Astrocyte (in vitro differentiated cells and primary cell): ENCODE measurements at regions not wholly inside any gene's neighbourhood (a gene's known extent, or its start where the extent isn't known, plus 50 kb on each side); places are given as distances from the start of the nearest gene placed in this dataset.

ENCODE experiments used
- DNase-seq: peaks from one replicate; pipeline ENCODE4 v3.0.0-alpha.2; 2010; ENCODE audit warnings: low read depth
- FAIRE-seq: peaks from 2 replicates; lab custom pipeline; 2011; peaks lifted over from hg19 to GRCh38; lab: Jason Lieb, UNC
- H2AFZ ChIP-seq: 2 replicates; pipeline ENCODE4 v1.6.0; 2012; ENCODE audit warnings: low read depth, low read length, inconsistent platforms
- H3K27ac ChIP-seq: 2 replicates; pipeline ENCODE4 v1.5.1; 2011; ENCODE audit warnings: low read depth, low read length, inconsistent platforms
- H3K27me3 ChIP-seq: 2 replicates; pipeline ENCODE4 v1.6.0; 2011; ENCODE audit warnings: low read length, inconsistent platforms; ENCODE audit not compliant: insufficient read depth
- H3K36me3 ChIP-seq: 2 replicates; pipeline ENCODE4 v1.5.1; 2011; ENCODE audit warnings: low read length, inconsistent platforms; ENCODE audit not compliant: insufficient read depth
- H3K4me1 ChIP-seq: 2 replicates; pipeline ENCODE4 v1.5.1; 2011; ENCODE audit warnings: low read length, inconsistent platforms; ENCODE audit not compliant: insufficient read depth
- H3K4me2 ChIP-seq: 2 replicates; pipeline ENCODE4 v1.6.0; 2012; ENCODE audit warnings: low read length, inconsistent platforms
- H3K4me3 ChIP-seq: 2 replicates; pipeline ENCODE4 v1.5.1; 2011; ENCODE audit warnings: low read depth, mild to moderate bottlenecking, low read length, inconsistent platforms; ENCODE audit not compliant: insufficient read depth
- H3K79me2 ChIP-seq: 2 replicates; pipeline ENCODE4 v1.6.0; 2012; ENCODE audit warnings: mild to moderate bottlenecking, low read length, inconsistent platforms; ENCODE audit not compliant: insufficient read depth
- H3K9ac ChIP-seq: 2 replicates; pipeline ENCODE4 v1.6.0; 2012; ENCODE audit warnings: mild to moderate bottlenecking, low read length, inconsistent platforms
- H3K9me3 ChIP-seq: 2 replicates; pipeline ENCODE4 v1.5.1; 2012; ENCODE audit warnings: low read depth, mild to moderate bottlenecking, low read length, inconsistent platforms; ENCODE audit not compliant: insufficient read depth
- H4K20me1 ChIP-seq: 2 replicates; pipeline ENCODE4 v1.6.0; 2012; ENCODE audit warnings: low read length, inconsistent platforms; ENCODE audit not compliant: insufficient read depth
- H3K27ac Mint-ChIP-seq: one replicate; pipeline ENCODE4 v1.8.0; 2021; ENCODE audit warnings: mild to moderate bottlenecking, mixed read lengths; ENCODE audit not compliant: unreplicated experiment
- H3K27me3 Mint-ChIP-seq: one replicate; pipeline ENCODE4 v1.8.0; 2021; ENCODE audit warnings: low read depth, mixed read lengths; ENCODE audit not compliant: unreplicated experiment
- H3K36me3 Mint-ChIP-seq: one replicate; pipeline ENCODE4 v1.8.0; 2021; ENCODE audit warnings: low read depth, mixed read lengths; ENCODE audit not compliant: unreplicated experiment
- H3K4me1 Mint-ChIP-seq: one replicate; pipeline ENCODE4 v1.8.0; 2021; ENCODE audit warnings: low read depth, mixed read lengths; ENCODE audit not compliant: unreplicated experiment
- H3K4me3 Mint-ChIP-seq: one replicate; pipeline ENCODE4 v1.8.0; 2021; ENCODE audit warnings: mild to moderate bottlenecking, moderate library complexity, mixed read lengths; ENCODE audit not compliant: unreplicated experiment
- H3K9me3 Mint-ChIP-seq: one replicate; pipeline ENCODE4 v1.8.0; 2021; ENCODE audit warnings: mild to moderate bottlenecking, mixed read lengths; ENCODE audit not compliant: unreplicated experiment
- EZH2 ChIP-seq: IDR thresholded peaks from 2 replicates; pipeline ENCODE4 v1.6.1; 2012; ENCODE audit warnings: mild to moderate bottlenecking, low read length, inconsistent platforms; ENCODE audit not compliant: insufficient read depth
- TF ChIP-seq, protein P1 (sequence below): IDR thresholded peaks from 2 replicates; pipeline ENCODE4 v1.5.1; 2011; ENCODE audit warnings: low read depth, mild to moderate bottlenecking, inconsistent platforms, low read length, moderate library complexity; ENCODE audit not compliant: insufficient read depth

DNA sequence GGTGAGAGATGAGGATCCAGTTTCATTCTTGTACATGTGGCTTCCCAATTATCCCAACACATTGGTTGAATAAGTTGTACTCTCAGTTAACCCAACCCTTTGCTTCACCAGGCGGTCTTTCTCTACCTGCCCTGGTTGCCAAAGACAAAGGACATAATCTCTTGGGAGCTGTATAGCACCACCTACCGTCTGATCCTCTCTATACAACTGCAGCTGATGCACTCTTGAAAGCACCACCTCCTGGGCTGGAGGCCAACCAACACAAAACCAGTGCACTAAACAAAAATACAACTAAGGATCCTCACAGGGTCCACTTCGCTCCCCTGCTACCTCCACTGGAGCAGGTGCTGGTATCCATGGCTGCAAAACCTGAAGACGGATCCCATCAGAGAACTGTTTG, 473.6 kb upstream of the NRXN1 start:
- Mint-ChIP-seq H3K9me3 (no peaks in the 10 kb centered on the region), H3K4me1 (peaks cover 13% of the 10 kb centered on the region), H3K27me3 (no peaks in the 10 kb centered on the region), H3K4me3 (no peak overlapping the region), H3K27ac (no peak overlapping the region), H3K36me3 (no peaks in the 10 kb centered on the region)
- FAIRE-seq: no peak
- no peak for DNase-seq
- no peaks in the 10 kb centered on the region for H3K4me1 ChIP-seq
- H2AFZ ChIP-seq: no peak overlapping the region
- no peaks in the 10 kb centered on the region for H3K36me3 ChIP-seq
- H3K9me3 ChIP-seq: no peaks in the 10 kb centered on the region
- no peak for TF ChIP-seq EZH2
- TF ChIP-seq, protein P1, sequence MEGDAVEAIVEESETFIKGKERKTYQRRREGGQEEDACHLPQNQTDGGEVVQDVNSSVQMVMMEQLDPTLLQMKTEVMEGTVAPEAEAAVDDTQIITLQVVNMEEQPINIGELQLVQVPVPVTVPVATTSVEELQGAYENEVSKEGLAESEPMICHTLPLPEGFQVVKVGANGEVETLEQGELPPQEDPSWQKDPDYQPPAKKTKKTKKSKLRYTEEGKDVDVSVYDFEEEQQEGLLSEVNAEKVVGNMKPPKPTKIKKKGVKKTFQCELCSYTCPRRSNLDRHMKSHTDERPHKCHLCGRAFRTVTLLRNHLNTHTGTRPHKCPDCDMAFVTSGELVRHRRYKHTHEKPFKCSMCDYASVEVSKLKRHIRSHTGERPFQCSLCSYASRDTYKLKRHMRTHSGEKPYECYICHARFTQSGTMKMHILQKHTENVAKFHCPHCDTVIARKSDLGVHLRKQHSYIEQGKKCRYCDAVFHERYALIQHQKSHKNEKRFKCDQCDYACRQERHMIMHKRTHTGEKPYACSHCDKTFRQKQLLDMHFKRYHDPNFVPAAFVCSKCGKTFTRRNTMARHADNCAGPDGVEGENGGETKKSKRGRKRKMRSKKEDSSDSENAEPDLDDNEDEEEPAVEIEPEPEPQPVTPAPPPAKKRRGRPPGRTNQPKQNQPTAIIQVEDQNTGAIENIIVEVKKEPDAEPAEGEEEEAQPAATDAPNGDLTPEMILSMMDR: no peak
- H3K79me2 ChIP-seq: no peaks in the 10 kb centered on the region
- H3K4me2 ChIP-seq: no peak overlapping the region
- H3K4me3 ChIP-seq: no peak overlapping the region
- no peak overlapping the region for H3K27ac ChIP-seq
- H3K27me3 ChIP-seq: no peaks in the 10 kb centered on the region
- no peaks in the 10 kb centered on the region for H4K20me1 ChIP-seq
- no peak overlapping the region for H3K9ac ChIP-seq

DNA sequence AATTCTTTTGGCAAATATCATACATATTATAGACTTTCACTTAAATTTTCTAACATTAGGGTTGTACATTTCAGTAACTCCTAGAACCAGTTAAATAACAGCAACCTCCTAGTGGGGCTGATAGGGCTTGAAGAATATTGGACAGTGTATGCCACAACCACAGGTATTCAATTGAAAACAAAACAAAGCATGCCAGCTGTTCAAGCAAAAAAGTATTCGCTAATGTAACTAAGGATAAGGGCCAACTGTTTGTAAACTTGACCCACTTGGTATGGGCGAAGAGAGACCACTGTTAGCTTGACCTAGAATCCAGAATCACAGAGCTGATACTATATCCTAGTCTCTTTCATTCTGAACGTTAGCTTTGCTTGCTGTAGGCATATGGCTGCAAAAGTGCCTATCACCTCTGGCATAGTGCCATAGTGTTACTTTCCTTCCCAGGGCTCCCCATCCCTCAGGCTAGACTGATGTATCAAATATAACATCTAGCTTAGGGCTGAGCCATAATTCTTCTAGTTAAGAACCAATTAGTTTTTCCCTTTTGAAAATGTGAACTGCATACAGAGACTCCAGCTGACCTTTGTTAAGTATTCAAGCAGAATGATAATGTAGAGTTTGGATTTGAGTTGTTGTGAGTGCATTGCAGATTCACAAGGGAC, 458.8 kb upstream of the NRXN1 start:
- Histone ChIP-seq H3K9ac (no peak overlapping the region), H2AFZ (no peak overlapping the region), H3K27ac (no peak overlapping the region), H4K20me1 (no peaks in the 10 kb centered on the region), H3K27me3 (no peaks in the 10 kb centered on the region), H3K9me3 (no peaks in the 10 kb centered on the region), H3K4me2 (no peak overlapping the region), H3K4me3 (no peak overlapping the region), H3K79me2 (no peaks in the 10 kb centered on the region), H3K36me3 (no peaks in the 10 kb centered on the region), H3K4me1 (no peaks in the 10 kb centered on the region)
- DNase-seq (peak; percentile 16), FAIRE-seq (no peak)
- H3K36me3 Mint-ChIP-seq: no peaks in the 10 kb centered on the region
- no peaks in the 10 kb centered on the region for H3K9me3 Mint-ChIP-seq
- H3K4me1 Mint-ChIP-seq: no peaks in the 10 kb centered on the region
- H3K27ac Mint-ChIP-seq: no peak overlapping the region
- TF ChIP-seq, protein P1: no peak
- TF ChIP-seq EZH2: no peak
- no peaks in the 10 kb centered on the region for H3K27me3 Mint-ChIP-seq
- no peak overlapping the region for H3K4me3 Mint-ChIP-seq

DNA sequence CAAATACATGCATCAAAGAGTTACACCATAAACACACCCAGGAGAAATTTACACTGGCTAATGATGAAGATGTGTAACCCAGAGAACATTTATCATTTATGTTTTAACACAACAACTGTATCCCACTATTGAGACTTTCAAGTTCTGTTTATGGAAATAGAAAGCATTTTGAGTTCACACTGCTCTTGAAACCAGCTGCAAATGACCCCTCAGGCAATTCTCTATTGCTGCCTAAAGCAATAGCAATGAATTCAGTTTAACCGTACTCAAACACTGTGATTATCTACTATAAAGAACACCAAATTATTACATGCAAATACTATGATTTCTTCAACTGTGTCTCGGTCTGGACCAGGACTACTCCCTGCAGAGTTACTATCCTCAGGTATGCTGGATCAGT, 452.7 kb upstream of the NRXN1 start:
- FAIRE-seq (no peak), DNase-seq (no peak)
- Histone ChIP-seq H3K79me2 (no peaks in the 10 kb centered on the region), H3K36me3 (no peaks in the 10 kb centered on the region), H2AFZ (no peak overlapping the region), H3K27me3 (no peaks in the 10 kb centered on the region), H3K4me1 (no peaks in the 10 kb centered on the region), H3K9me3 (no peaks in the 10 kb centered on the region), H3K9ac (no peak overlapping the region), H3K4me2 (no peak overlapping the region), H4K20me1 (no peaks in the 10 kb centered on the region), H3K27ac (no peak overlapping the region), H3K4me3 (no peak overlapping the region)
- H3K36me3 Mint-ChIP-seq: no peaks in the 10 kb centered on the region
- H3K9me3 Mint-ChIP-seq: no peaks in the 10 kb centered on the region
- H3K4me1 Mint-ChIP-seq: no peaks in the 10 kb centered on the region
- H3K4me3 Mint-ChIP-seq: no peak overlapping the region
- no peaks in the 10 kb centered on the region for H3K27me3 Mint-ChIP-seq
- H3K27ac Mint-ChIP-seq: no peak overlapping the region
- no peak for TF ChIP-seq EZH2
- TF ChIP-seq, protein P1: no peak
